GM18861 (cell line): ENCODE measurements at regions not wholly inside any gene's neighbourhood (a gene's known extent, or its start where the extent isn't known, plus 50 kb on each side); places are given as distances from the start of the nearest gene placed in this dataset.
A peak's percentile ranks its signal among the peaks of the same experiment; 100 is the strongest.

ENCODE experiments used
- ATAC-seq: cut with Tn5 transposase; IDR thresholded peaks from one replicate; pipeline ENCODE4 v1.9.1; 2021; ENCODE audit not compliant: unreplicated experiment

DNA sequence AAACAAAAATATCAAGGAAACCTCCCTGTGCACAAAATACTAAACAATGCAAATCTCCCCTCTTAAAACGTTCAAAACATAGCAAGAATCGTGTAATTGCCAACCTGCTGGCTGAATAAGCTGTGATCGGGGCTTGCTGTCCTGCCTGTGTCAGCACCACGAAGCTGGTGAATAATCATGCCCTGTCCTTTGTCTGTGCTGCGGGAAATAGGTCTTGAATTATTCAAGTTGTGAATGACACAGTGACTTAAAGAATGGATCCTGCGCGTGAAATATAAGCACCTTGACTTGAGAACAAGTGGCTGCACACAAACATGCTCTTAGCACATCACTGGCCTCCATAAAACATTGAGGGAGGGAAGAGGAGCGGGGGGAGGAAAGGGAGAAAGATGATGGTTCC lies 130.2 kb downstream of the OAT start:
- no peak for ATAC-seq

DNA sequence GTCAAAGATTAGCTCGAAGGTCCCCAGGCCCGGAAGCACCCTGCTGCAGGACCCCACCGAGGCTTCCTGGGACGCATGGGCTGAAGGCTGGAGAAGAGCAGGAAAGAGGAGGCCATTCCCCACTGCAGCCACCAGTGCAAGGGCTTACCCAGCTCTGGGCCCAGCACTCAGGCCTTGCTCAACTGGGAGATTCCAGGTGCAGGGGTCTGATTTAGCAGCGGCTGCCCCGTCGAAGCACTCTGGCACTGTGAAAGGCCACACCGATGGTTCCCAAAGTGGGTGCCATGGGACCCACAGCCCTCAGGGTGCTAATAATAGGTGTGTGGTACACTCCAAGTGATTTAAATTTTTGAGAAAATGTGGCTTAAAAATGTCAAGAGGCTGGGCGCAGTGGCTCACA lies 130.9 kb downstream of the OAT start:
- ATAC-seq: no peak

DNA sequence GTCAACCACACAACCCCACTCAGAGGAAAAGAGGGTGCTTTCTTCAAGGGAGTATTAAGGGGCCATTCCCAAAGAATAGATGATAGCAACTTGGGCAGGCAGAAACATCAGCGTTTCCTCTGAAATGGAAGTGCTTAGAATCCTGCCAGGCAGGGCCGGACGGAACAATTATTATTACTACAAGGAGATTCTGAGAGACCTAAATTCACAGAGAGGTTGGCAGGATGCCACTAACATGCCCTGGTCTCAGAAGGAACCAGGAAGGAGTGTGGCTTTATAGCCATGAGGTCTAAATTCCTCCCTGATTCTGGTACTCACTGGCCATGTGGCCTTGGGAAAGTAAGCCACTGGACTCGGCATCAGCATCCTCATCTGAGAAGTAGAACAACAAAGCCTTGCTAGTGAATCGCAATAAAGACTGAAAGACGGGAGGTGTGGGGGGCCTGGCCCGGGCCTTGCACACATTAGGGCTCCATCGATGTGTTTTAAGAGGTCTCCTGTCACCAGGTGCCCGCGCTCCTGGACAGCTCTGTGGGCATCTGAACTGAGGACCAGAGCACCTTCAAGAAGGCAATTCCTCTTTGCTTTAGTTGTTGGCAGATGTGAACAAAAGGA lies 131.5 kb downstream of the OAT start:
- ATAC-seq: no peak

DNA sequence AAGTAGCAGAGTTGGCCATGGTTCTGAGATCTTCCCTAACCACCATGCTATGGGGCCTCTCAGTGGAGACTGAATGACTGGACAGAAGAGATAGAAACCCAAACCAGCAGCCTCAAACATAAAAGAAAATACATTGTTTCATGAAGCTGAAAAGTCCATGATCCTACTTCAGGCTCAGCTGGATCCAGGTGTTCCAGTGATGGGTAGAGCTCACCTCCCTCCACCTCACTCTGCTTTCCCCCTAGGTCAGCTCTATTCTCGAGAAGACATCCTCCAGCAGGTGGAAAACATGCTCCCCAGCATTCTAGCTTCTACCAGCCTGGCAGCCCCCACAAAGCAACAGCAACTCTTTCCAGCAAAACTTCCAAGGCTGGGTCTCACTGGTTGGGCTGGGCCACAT lies 132.1 kb downstream of the OAT start:
- no peak for ATAC-seq

DNA sequence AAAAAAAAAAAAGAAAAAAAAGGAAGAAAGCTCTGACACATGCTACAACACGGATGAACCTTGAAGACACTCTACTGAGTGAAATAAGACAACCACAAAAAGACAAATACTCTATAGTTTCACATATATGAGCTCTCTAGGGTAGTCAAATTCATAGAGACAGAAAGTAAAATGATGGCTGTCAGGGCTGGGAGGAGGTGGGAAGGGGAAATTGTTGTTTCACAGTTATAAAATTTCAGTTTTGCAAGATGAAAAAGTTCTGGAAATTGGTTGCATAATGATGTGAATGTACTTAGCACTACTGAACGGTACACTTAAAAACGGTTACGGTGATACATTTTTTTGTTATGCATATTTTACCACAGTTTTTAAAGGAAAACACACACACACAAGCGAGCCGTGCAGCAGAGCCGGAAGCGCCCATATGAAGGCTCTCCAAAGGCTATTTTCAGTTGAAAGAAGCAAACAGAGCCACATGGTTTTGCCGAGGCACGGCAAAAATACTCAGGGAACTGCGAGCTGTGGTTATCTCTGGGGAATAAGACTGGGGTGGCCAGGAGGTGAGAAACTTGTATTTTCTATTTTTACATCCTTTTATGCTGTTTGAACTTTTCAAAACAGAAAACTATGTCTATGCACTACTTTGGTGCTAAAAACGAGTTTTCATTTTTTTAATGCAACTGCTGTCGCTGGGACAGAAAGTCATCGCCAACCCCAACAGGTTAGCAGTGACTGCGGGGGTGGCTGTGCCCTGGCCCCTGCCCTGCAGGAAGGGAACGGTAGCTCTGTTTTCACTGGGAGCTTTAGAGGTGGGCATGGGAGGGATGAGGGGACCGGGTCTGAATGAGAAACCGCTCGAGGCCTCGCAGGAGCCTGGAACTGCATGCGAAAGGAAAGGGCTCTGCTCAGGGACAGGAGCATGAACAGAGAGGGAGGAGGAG lies 132.9 kb downstream of the OAT start:
- ATAC-seq: peak; percentile 68

DNA sequence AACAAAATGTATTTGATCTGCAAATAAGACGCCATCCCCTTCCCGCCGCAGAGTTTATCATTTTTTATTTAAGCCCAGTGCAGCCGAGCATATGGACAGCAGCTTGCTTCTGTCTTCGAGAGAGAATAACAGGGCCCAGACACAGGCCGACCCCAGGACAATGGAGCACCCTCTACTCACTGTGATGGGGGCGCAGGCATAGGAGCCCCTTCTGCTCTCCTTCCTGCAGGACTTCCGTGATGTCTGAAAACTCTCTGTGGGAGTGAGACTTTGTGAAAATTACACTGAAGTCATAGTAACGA lies 134.8 kb downstream of the OAT start:
- no peak for ATAC-seq

DNA sequence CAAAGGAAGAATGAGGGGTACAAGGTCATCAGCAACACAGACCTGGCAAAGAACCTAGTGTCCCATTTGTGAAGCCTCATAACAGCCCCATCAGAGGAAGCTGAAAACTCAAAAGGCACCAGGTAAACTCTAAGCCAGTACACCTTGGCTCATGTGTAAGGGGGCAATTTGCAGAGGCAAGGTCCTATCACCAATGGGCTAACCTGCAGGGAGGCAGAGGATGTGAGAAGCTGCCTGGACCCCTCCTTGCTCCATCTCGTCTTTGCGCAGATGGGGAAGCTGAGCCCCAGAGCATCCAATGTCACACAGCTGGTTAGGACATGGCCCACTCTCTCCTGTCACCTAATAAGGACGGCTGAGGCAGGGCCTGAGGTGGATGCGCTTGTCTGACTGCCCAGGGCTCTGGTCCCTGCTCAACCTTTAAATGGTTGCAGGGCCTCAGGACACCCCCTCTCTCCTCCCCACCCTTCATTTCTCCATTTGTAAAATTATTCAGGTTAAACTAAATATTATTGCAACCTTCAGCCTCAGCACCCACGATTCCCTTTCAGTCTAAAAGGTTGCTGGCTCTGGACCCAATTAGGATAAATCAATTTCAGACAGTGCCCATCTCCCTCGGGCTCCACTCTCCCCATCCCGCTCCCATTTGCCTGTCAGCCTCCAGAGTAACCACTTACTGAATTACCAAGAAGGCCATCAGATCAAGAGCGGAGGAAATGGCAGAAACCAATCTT lies 135.3 kb downstream of the OAT start:
- ATAC-seq: no peak

DNA sequence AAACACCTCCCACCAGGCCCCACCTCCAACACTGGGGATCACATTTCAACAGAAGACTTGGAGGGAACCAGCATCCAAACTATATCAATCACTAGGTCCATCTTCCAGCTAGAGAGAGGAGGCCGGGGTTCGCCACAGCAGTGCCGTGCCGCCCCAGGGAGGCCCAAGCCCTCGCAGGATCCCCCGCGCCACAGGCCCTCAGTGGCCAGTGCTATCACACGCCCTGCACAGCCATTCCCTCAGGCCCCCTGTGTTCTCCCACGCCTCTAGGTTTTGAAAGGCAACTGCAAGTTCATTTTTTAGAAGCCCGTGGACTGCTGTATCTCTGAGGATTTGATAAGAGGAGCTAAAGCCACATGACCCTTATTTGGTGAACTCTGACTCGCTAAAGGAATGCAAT lies 136.4 kb downstream of the OAT start:
- no peak for ATAC-seq

DNA sequence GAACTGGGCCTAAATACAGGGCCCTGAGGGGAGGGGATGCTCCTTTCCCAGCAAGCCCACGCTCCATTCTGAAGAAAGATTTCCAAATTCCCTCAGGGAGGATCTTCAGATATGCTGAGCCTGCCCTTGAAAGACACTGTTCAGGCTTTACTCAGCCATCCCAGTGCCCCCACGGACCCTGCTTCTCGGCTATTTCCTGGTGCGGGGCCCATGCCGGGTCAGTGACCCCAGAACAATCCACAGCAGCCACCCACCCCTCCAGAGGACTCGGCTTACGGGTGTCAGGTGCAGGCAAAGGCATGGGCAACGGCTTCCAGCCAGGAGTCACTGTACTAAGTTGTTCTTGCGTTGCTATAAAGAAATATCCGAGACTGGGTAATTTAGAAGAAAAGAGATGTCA lies 137.1 kb downstream of the OAT start:
- ATAC-seq: no peak

DNA sequence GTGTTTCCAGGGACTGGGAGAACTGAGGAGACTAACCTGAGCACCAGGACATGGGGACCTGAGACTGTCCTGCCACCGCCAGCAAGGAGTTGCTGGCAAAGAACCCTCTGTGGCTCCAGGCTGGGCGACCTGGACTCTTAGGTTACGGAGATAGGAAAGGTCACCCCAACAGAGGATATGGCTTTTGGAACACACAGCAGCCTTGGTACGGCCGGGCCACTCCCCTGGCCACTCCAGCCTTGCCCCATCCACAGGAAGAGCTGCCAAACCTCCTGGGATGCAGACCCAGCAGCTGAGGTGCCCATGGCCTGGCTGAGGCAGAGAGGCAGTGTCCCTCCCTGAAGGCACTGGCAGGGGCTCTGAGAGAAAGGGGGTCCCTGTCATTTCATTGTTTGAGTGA lies 137.8 kb downstream of the OAT start:
- ATAC-seq: no peak

DNA sequence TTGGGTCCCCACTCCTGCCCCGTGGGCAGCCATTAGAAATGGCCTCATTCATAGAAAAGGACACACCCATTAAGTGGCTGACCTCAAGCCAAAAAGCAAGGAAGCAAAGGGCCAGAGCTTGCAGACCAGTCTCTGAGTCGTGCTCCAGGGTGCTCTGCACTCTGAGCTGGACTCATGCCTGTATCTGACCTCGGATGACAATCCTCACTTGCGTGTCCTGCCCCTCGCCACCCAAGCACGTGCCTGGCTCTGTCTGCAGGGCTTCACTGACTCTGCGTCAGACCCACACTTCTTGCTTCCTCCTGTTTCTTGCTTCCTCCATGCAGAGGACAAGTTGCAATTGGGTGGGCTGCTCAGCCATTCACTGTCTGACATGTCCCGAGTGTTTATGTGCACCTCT lies 138.8 kb downstream of the OAT start:
- no peak for ATAC-seq

DNA sequence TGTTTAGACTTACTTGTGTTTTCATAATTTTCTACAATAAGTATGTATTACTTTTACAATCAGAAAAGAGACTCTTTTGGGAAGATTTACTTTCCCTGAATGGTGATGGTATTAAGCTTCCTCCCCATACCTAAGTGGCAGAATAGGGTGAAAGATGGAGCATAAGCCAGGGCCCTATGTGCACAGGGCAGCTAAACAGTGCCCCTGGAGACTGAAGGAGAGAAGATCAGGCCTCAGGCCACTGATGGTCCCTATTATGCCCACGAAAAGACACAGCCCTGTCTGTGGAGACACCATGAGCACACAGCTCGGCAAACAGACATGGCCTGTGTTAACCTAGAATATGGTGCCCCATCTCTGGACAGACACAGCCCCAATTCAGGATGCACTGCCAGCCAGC lies 139.4 kb downstream of the OAT start:
- ATAC-seq: no peak

DNA sequence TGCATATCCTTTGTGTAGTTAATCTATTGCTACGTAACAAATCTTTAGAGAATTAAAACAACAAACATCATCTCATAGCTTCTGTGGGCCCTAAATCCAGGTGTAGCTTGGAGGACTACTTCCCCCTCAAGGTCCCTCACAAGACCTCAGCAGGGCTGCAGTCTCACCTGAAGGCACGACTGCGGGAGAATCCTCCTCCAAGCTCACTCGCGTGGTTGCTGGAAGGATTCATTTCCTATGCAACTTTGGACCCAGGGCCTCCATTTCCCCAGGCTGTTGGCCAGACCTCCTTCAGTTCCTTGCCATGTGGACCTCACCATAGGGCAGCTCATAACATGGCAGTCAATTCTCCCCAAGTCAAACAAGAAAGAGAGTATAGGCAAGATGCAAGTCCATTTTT lies 140.4 kb downstream of the OAT start:
- no peak for ATAC-seq

DNA sequence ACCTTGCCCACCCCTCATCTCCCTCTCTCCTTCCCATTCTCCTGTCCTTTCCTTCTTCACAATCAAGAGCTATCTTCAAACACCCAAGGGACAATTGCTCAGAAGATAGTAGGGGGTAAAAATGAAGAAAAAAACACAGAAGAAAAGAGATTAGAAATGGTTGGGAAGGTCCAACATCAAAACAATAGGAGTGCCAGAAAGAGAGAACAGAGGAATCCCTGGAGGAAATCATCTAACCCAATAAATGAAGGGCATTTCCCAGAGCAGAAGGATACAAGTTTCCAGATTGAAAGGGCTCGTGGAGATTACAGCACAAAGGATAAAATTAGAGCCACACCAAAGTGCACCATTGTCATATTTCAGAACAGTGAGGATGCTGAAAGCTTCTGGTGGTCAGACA lies 145.6 kb downstream of the OAT start:
- ATAC-seq: no peak

DNA sequence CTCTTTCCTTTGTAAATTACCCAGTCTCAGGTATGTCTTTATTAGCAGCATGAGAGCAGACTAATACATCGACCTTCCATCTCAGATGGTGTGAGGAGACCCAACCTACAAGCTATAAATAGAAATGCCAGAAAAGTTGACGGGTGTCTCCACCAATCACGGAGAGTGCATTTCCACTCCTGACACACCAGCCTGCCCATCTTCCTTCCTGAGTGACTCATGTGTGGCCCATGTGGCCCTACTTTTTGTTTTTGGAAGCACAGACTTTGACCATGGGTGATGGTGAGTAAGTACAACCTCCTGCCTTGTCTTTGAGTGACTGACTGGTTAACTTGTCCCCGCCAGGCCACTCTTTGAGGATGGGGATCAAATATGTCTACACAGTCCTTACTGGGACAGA lies 147.0 kb downstream of the OAT start:
- no peak for ATAC-seq

DNA sequence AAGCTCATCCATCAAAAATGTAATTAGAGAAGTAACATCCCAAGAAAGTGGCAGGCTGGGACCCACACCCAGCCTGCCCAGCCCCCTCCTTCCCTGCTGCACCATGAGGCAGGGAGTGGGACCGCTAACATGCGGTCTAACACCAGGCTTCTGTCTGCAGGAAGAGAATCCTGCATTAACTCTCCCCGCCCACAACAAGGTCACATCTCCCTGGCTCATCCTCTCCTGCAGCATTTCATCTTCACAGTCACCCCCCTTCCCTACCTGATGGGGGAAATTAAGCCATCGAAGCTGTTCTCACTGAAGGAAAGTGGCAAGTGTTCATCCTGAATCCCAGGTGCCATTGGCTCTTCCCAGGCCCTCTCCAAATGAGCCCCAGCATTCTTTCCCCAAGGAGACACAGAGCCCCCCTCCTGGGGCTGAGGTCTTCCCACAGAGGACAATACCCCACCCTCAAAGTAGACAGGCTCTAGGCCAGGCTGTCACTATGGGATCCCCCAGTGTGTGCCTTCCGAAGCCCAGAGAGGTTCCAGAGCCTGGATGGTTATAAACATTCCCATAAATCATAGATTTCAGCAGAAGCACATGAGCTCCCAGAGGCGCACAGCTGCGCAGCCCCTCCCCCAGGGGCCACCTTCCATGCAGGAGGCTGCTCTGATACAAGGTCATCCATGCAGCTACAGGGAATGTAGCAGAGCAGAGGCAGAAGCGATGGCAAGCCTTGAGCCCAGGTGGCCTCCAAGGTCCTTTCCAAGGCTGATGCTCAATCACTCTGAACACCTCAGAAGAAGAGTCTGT lies 148.0 kb downstream of the OAT start:
- ATAC-seq: no peak

DNA sequence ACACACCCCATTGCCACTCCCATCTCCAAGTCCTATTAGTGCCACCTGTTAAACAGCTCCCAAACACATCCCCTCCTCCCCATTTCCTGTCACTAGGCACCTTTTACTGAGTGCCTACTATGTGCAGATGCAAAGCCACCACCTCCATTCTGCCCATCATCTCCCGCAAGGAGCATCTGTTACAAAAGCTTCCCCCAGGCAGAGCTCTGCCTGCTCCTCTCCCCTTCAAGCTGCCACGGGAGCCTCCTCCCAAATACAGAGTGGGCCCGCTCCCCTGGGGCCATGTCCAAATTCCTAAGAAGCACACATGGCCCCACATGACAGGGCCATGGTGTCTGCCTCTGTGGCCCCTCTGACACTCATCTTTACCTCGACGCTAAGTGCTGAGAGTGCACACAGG lies 149.7 kb downstream of the OAT start:
- ATAC-seq: no peak

DNA sequence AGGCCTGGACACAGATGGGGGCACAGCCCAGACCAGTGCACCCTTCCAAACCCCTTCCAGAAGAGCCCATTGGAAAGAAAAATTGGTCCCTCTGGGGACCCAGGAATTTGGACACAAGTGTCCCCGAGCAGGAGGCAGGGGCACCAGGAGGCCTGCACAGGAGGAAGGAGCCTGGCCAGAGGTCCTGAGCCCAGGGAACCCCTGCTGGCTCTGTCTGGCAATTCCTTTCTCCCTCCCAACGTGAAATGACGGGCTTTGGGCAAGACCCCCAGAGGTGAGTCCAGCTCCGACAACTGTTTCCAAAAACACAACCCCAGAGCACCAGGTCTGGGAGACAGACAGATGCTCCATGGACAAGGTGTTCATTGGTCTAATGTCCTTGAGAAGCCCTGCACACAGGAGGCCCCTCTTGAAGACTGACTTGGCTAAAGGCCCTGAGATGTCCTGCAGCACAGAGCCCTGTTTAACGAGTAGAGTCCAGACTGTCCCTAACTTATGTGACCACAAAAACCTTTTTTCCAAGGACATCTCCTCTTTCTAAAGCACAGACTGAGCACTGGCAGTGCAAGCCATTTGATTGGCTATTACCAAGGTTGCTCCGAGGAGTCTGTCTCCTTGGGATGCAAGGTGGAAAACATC lies 150.7 kb downstream of the OAT start:
- ATAC-seq: no peak

DNA sequence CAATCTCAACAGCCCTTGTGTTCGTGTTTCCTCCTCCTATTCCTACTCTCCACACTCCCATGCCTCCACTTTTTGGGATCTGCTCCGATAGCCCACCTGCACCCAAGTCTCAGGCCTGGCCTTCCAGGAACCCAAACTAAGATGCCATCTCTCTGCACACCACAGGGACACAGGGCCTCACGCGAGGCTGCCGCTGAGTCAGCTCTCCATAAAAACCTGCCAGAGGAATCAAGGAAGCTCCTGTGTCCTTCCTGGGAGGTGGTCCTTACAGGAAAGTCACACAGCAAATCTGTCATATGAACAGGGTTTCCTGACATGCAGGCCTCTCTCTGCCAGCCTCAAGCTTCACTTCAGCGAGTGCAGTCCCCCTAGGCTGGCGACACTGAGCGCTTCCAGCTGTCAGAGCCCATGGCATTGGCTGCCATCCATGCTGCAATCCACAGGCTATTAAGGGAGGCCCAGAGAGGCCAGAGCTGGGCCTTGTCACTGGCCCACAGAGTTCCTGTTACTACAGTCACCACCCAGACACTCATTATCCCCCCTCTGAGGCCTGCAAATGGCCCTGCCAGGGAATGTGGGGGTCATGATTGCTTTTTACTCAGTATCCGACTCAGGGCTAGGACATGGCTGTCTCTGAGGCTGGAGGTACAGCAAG lies 151.4 kb downstream of the OAT start:
- ATAC-seq: no peak

DNA sequence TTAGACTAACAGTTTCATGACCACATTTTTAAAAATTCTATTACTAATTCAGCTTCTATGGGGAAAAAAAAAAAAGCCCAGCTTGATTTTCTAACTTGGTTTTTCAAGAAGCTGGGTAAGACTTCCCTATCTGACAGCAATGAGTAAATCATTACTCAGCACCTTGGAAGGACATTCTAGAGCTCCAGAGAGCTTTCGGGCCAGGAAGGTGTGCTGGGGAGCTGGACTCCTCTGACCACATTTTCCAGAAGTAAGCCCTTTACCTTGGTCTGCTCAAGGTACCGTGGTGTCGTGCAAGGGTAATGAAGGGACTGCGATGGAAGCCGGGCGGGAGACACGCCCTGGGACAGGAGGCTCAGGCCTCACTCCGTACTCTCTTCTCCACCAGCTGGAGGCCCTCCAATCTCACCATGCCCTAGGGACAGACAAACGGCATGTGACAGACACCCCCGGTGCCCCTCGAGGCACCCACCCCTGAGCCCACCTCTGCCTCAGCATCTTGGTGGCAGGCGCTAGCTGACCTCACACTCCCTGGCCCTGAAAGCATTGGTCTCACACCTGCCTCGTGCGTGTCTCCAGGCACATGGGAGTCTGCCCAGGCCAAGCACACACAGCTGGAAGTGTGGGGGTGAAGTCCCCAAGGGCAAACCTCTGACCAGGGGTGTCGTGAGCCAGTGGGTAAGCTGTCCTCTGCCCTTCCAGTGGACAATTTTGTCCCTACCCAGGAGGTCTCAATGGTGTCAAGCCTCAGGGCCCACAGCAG lies 152.1 kb downstream of the OAT start:
- ATAC-seq: no peak
